ENCODE measurements at regions not wholly inside any gene's neighbourhood (a gene's known extent, or its start where the extent isn't known, plus 50 kb on each side); places are given as distances from the start of the nearest gene placed in this dataset.

- Histone ChIP-seq H3K9me3 (no peaks in the 10 kb centered on the region), H3K27ac (no peak overlapping the region), H3K4me1 (no peaks in the 10 kb centered on the region), H3K27me3 (no peaks in the 10 kb centered on the region), H3K36me3 (no peaks in the 10 kb centered on the region), H3K4me3 (no peak overlapping the region)
- DNase-seq = no peak
- no peak for TF ChIP-seq POLR2A (IDR thresholded peaks at IDR 0.05)
- TF ChIP-seq, protein P1, sequence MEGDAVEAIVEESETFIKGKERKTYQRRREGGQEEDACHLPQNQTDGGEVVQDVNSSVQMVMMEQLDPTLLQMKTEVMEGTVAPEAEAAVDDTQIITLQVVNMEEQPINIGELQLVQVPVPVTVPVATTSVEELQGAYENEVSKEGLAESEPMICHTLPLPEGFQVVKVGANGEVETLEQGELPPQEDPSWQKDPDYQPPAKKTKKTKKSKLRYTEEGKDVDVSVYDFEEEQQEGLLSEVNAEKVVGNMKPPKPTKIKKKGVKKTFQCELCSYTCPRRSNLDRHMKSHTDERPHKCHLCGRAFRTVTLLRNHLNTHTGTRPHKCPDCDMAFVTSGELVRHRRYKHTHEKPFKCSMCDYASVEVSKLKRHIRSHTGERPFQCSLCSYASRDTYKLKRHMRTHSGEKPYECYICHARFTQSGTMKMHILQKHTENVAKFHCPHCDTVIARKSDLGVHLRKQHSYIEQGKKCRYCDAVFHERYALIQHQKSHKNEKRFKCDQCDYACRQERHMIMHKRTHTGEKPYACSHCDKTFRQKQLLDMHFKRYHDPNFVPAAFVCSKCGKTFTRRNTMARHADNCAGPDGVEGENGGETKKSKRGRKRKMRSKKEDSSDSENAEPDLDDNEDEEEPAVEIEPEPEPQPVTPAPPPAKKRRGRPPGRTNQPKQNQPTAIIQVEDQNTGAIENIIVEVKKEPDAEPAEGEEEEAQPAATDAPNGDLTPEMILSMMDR (IDR thresholded peaks at IDR 0.05) = no peak
Observed at GRCh38 chr15:39299486-39300267, 281.2 kb upstream of the THBS1 start.

DNA sequence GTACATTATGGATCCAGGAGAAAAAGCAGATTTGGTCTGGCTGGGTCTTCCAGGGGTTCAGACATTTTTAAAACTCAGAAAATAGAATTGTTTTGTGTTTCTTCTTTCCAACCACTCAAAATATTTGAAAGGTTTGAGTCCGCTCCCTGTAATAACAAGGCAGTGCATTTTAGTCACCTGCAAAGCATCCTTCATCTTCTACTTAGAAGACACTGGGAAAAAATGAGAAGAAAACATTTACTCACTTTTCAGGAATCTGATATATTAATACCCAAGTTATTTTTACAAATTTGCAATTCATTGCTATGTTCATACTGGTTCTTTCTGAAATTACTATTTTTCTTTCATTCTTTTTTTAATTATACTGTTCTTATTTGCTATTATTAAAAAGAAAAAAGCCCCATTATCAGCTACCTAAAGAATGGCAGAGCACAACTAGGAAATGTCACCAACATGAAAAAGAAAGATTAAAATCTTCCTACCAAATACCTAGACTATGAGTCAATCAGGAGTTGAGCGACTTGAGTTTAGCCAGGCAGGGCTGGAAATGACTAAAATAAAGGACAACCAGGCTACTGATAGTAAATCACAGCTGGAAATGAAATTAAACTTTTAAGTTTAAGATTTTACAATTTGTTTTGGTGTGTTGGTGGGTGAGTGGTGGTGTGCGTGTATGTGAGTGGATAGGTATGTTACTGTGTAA, 280.3 kb upstream of the THBS1 start:
- no peak overlapping the region for H3K4me3 ChIP-seq
- TF ChIP-seq, protein P1 (IDR thresholded peaks at IDR 0.05) = no peak
- no peak for TF ChIP-seq POLR2A (IDR thresholded peaks at IDR 0.05)
- H3K27ac ChIP-seq = no peak overlapping the region

GRCh38 chr15:39301589-39301999, 279.3 kb upstream of the THBS1 start:
- Histone ChIP-seq H3K27ac (peak overlapping the region in 1 of 4 donors; percentile 44), H3K4me3 (no peak overlapping the region), H3K27me3 (no peaks in the 10 kb centered on the region), H3K36me3 (no peaks in the 10 kb centered on the region), H3K4me1 (no peaks in the 10 kb centered on the region), H3K9me3 (no peaks in the 10 kb centered on the region)
- TF ChIP-seq, protein P1 (IDR thresholded peaks at IDR 0.05) = no peak
- no peak for TF ChIP-seq POLR2A (IDR thresholded peaks at IDR 0.05)
- no peak for DNase-seq

More for the DNA sequence above, 280.3 kb upstream of the THBS1 start:
- Histone ChIP-seq H3K4me1 (no peaks in the 10 kb centered on the region), H3K27me3 (no peaks in the 10 kb centered on the region), H3K9me3 (no peaks in the 10 kb centered on the region), H3K36me3 (no peaks in the 10 kb centered on the region)
- DNase-seq = no peak

DNA sequence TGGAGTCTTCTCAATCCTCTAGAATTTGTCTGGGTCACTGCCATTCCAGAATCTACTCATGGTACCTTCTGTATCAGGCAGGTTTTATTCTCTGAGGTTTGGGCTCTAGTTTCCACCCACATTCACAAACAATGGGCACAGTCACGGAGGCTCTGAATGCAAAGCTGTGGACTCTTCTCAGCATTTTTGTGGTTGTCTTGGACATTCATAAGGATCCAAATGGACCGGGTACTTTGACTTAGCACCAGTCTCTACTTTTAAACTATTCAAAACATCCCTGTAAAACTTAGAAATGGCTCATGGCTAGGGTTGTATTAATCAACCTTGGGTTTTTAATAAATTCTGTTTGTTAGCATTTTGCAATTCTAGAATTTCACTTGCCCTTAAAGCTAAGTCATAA, 277.9 kb upstream of the THBS1 start:
- H3K27me3 ChIP-seq = no peaks in the 10 kb centered on the region
- TF ChIP-seq, protein P1 (IDR thresholded peaks at IDR 0.05) = no peak
- TF ChIP-seq POLR2A (IDR thresholded peaks at IDR 0.05) = no peak
- H3K4me3 ChIP-seq = no peak overlapping the region
- H3K36me3 ChIP-seq = no peaks in the 10 kb centered on the region
- H3K4me1 ChIP-seq = no peaks in the 10 kb centered on the region
- H3K9me3 ChIP-seq = no peaks in the 10 kb centered on the region
- DNase-seq = no peak
- no peak overlapping the region for H3K27ac ChIP-seq

GRCh38 chr15:39304201-39304841, 276.6 kb upstream of the THBS1 start:
- H3K9me3 ChIP-seq = no peaks in the 10 kb centered on the region
- TF ChIP-seq, protein P1 (IDR thresholded peaks at IDR 0.05) = no peak
- TF ChIP-seq POLR2A (IDR thresholded peaks at IDR 0.05) = no peak
- no peak overlapping the region for H3K4me3 ChIP-seq
- no peaks in the 10 kb centered on the region for H3K27me3 ChIP-seq
- DNase-seq = no peak
- no peaks in the 10 kb centered on the region for H3K4me1 ChIP-seq
- no peak overlapping the region for H3K27ac ChIP-seq
- no peaks in the 10 kb centered on the region for H3K36me3 ChIP-seq
